ENCODE measurements at regions not wholly inside any gene's neighbourhood (a gene's known extent, or its start where the extent isn't known, plus 50 kb on each side); places are given as distances from the start of the nearest gene placed in this dataset.

- DNase-seq (ENCODE audit: low read depth, low spot score), result peak; percentile 85
- TF ChIP-seq CTCF (optimal IDR thresholded peaks at IDR 0.05 in 1 of 3, IDR thresholded peaks at IDR 0.05 in 1 of 3, conservative IDR thresholded peaks at IDR 0.05 in 1 of 3; ENCODE audit: extremely low read depth in 1 of 3, insufficient read depth in 2 of 3, low read length in 3 of 3), result no peak
- no peak for TF ChIP-seq EZH2 (IDR thresholded peaks at IDR 0.05; ENCODE audit: low read length)
- H3K79me2 ChIP-seq (ENCODE audit: control insufficient read depth, insufficient read depth, low read length), result no peaks in the 10 kb centered on the region
- peak overlapping the region; percentile 56 for H3K4me2 ChIP-seq (ENCODE audit: control insufficient read depth, extremely low read depth, insufficient read depth, low read depth, low read length)
- FAIRE-seq, result no peak
- no peak overlapping the region for H2AFZ ChIP-seq (ENCODE audit: control insufficient read depth, low read length)
- peaks cover 41% of the 10 kb centered on the region for H3K4me1 ChIP-seq (ENCODE audit: control insufficient read depth, extremely low read depth, insufficient read depth, low read length)
- peak overlapping the region; percentile 73 for H3K27ac ChIP-seq (ENCODE audit: control insufficient read depth, insufficient read depth, low read length)
- no peaks in the 10 kb centered on the region for H3K27me3 ChIP-seq (ENCODE audit: control insufficient read depth, extremely low read depth, insufficient read depth, low read length)
- H3K36me3 ChIP-seq (ENCODE audit: control insufficient read depth in 2 of 2, extremely low read depth in 1 of 2, insufficient read depth in 2 of 2, low read length in 2 of 2), result no peaks in the 10 kb centered on the region
- H4K20me1 ChIP-seq (ENCODE audit: control insufficient read depth, extremely low read depth, insufficient read depth, low read length), result no peaks in the 10 kb centered on the region
- dilution Hi-C loops (cut with MboI; ENCODE audit: extremely low pct_ligation_motif_present, low sequenced_read_pairs), result no loop called here
- no peak overlapping the region for H3K4me3 ChIP-seq (ENCODE audit: control insufficient read depth in 2 of 3, extremely low read depth in 1 of 3, insufficient read depth in 2 of 3, low read depth in 1 of 3, low read length in 3 of 3)
- no peaks in the 10 kb centered on the region for H3K9me1 ChIP-seq (ENCODE audit: control insufficient read depth, extremely low read depth, insufficient read depth, low read length)
- H3K9me3 ChIP-seq (ENCODE audit: control insufficient read depth, low read depth, low read length), result no peaks in the 10 kb centered on the region
- peak overlapping the region; percentile 35 for H3K9ac ChIP-seq (ENCODE audit: control insufficient read depth, extremely low read depth, insufficient read depth, low read length)
Measured at GRCh38 chr1:172928412-172928811, 122.3 kb downstream of the TNFSF18 start.

- no peak for DNase-seq (ENCODE audit: low read depth, low spot score)
Measured at GRCh38 chr1:172929006-172929405, 121.7 kb downstream of the TNFSF18 start.

More at GRCh38 chr1:172929006-172929405, 121.7 kb downstream of the TNFSF18 start:
- H3K4me2 ChIP-seq (ENCODE audit: control insufficient read depth, extremely low read depth, insufficient read depth, low read depth, low read length), result peak overlapping the region; percentile 56
- dilution Hi-C loops (cut with MboI; ENCODE audit: extremely low pct_ligation_motif_present, low sequenced_read_pairs), result no loop called here
- H2AFZ ChIP-seq (ENCODE audit: control insufficient read depth, low read length), result no peak overlapping the region
- TF ChIP-seq CTCF (optimal IDR thresholded peaks at IDR 0.05 in 1 of 3, IDR thresholded peaks at IDR 0.05 in 1 of 3, conservative IDR thresholded peaks at IDR 0.05 in 1 of 3; ENCODE audit: extremely low read depth in 1 of 3, insufficient read depth in 2 of 3, low read length in 3 of 3), result no peak
- TF ChIP-seq EZH2 (IDR thresholded peaks at IDR 0.05; ENCODE audit: low read length), result no peak
- H3K9me1 ChIP-seq (ENCODE audit: control insufficient read depth, extremely low read depth, insufficient read depth, low read length), result no peaks in the 10 kb centered on the region
- H4K20me1 ChIP-seq (ENCODE audit: control insufficient read depth, extremely low read depth, insufficient read depth, low read length), result no peaks in the 10 kb centered on the region
- no peaks in the 10 kb centered on the region for H3K79me2 ChIP-seq (ENCODE audit: control insufficient read depth, insufficient read depth, low read length)
- H3K9ac ChIP-seq (ENCODE audit: control insufficient read depth, extremely low read depth, insufficient read depth, low read length), result peak overlapping the region; percentile 35
- H3K27ac ChIP-seq (ENCODE audit: control insufficient read depth, insufficient read depth, low read length), result peak overlapping the region; percentile 73
- no peaks in the 10 kb centered on the region for H3K9me3 ChIP-seq (ENCODE audit: control insufficient read depth, low read depth, low read length)
- FAIRE-seq, result peak; percentile 71
- no peak overlapping the region for H3K4me3 ChIP-seq (ENCODE audit: control insufficient read depth in 2 of 3, extremely low read depth in 1 of 3, insufficient read depth in 2 of 3, low read depth in 1 of 3, low read length in 3 of 3)
- no peaks in the 10 kb centered on the region for H3K36me3 ChIP-seq (ENCODE audit: control insufficient read depth in 2 of 2, extremely low read depth in 1 of 2, insufficient read depth in 2 of 2, low read length in 2 of 2)
- no peaks in the 10 kb centered on the region for H3K27me3 ChIP-seq (ENCODE audit: control insufficient read depth, extremely low read depth, insufficient read depth, low read length)
- peaks cover 47% of the 10 kb centered on the region for H3K4me1 ChIP-seq (ENCODE audit: control insufficient read depth, extremely low read depth, insufficient read depth, low read length)
